HG02943 (cell line): ENCODE measurements at regions not wholly inside any gene's neighbourhood (a gene's known extent, or its start where the extent isn't known, plus 50 kb on each side); places are given as distances from the start of the nearest gene placed in this dataset.

Experiments used
- ATAC-seq: cut with Tn5 transposase; IDR thresholded peaks from one replicate; pipeline ENCODE4 v1.9.1; 2021; ENCODE audit warnings: mild to moderate bottlenecking, low read depth, moderate library complexity; ENCODE audit not compliant: unreplicated experiment

GRCh38 chr18:33983126-33983525 is 241.6 kb downstream of the NOL4 start:
- ATAC-seq = no peak

GRCh38 chr18:33960417-33960816 is 264.3 kb downstream of the NOL4 start:
- ATAC-seq = no peak

GRCh38 chr18:33959609-33960008 is 265.1 kb downstream of the NOL4 start:
- ATAC-seq = no peak

GRCh38 chr18:33957707-33958106 is 267.0 kb downstream of the NOL4 start:
- ATAC-seq = no peak

GRCh38 chr18:33951031-33951430 is 273.7 kb downstream of the NOL4 start:
- ATAC-seq = no peak

- ATAC-seq = no peak
These were observed 278.4 kb downstream of the NOL4 start for GRCh38 chr18:33946336-33946735.

GRCh38 chr18:33944493-33944892 is 280.2 kb downstream of the NOL4 start:
- no peak for ATAC-seq

- ATAC-seq = no peak
These were observed 287.4 kb downstream of the NOL4 start for GRCh38 chr18:33937270-33937816.

- no peak for ATAC-seq
These were observed 290.5 kb downstream of the NOL4 start for GRCh38 chr18:33934258-33934657.

- ATAC-seq = no peak
These were observed 296.5 kb downstream of the NOL4 start for GRCh38 chr18:33928231-33928630.

GRCh38 chr18:33924576-33924975 is 300.1 kb downstream of the NOL4 start:
- ATAC-seq = no peak

- no peak for ATAC-seq
These were observed 300.7 kb downstream of the NOL4 start for GRCh38 chr18:33923980-33924379.

GRCh38 chr18:33918571-33918970 is 306.1 kb downstream of the NOL4 start:
- ATAC-seq = no peak

GRCh38 chr18:33916200-33916599 is 308.5 kb downstream of the NOL4 start:
- no peak for ATAC-seq

- ATAC-seq = no peak
These were observed 310.3 kb downstream of the NOL4 start for GRCh38 chr18:33914399-33914798.

GRCh38 chr18:33906046-33906445 is 318.7 kb downstream of the NOL4 start:
- ATAC-seq = no peak

GRCh38 chr18:33901894-33902512 is 322.7 kb downstream of the NOL4 start:
- ATAC-seq = no peak

GRCh38 chr18:33900638-33901037 is 322.6 kb downstream of the ASXL3 start:
- ATAC-seq = no peak

GRCh38 chr18:33898427-33898826 is 320.4 kb downstream of the ASXL3 start:
- ATAC-seq = no peak

- no peak for ATAC-seq
These were observed 300.2 kb downstream of the ASXL3 start for GRCh38 chr18:33878213-33878612.

GRCh38 chr18:33875029-33875565 is 297.1 kb downstream of the ASXL3 start:
- no peak for ATAC-seq

- ATAC-seq = no peak
These were observed 295.1 kb downstream of the ASXL3 start for GRCh38 chr18:33873112-33873511.
